ENCODE measurements at regions not wholly inside any gene's neighbourhood (a gene's known extent, or its start where the extent isn't known, plus 50 kb on each side); places are given as distances from the start of the nearest gene placed in this dataset.
"Not testable (repeated sequence)": the region's sequence is repeated elsewhere in the genome, so short reads cannot be mapped to it uniquely, and the experiment has no call there.

DNA sequence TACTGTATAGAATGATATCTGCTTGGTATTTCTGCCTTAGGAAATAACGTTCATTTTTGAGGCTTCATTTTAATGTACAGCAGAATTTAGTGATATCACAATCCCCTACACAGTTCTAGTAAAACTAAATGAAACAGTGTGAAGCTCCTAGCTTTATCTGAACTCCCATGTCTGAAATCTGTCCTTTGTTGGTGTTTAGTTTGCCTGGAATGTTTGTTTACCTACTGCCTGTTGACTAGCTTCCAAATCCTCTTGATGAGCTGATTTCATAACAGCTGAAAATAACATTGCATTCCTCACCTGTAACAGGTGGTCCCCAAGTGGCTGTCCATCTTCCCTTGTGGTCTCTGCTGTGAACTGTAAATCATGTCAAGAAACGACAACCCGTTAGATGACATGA, 629.1 kb downstream of the TTLL7 start:
- DNase-seq, result not testable (repeated sequence)

DNA sequence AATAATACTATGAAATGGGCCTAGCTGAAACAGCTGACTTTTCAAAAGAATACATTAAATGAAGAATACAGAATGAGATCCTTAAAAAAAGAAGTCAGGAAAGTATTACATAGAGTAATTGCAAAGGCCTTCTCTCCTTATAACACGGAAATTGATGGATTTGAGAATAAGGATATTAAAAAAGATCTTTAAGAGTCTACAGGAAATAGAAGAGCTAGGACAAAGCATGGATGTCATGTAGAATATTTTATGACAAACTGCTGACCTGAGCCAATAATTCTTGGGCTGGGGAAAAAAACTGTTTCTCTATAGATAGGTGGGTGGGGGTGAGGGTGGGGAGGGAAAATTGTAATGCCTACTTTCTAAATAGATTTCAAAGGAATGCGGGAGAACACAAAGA, 633.6 kb downstream of the TTLL7 start:
- not testable (repeated sequence) for DNase-seq

DNA sequence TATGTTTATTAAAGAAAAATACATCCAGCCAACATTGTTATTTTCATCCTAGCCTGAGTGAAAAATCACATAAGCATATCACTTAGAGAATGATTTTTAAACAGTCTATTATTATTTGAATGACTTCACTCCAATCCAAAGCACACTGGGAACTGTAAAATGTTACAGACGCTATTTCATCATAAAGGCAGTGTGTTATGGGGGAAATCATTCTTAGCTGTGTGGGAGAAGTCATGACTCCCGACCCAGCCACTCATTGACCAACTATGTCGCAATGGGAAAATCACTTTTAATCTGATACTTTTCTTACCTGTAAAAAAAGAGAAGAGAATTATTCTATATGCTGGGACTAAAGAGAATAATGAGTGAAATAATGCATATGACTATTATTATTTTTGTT, 653.6 kb downstream of the TTLL7 start:
- not testable (repeated sequence) for DNase-seq

DNA sequence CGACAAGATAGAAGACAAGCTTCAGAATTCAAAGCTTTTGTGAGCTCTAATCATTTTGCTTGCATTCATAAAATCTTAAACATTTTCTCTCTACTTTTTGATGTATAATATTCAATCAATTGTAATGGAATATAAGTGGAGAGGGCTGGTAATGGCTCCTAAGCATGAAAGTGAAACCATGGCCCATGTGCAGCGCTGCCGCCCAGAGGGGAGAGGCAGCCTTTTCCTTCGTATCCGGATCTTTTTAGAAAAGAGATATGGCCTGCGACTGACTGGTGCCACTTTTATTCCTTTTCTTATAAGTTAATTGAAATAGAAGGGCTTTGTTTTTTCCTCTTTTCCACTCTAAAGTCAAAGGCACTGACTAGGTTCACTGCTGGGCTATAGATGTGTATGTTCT, 655.2 kb downstream of the TTLL7 start:
- DNase-seq, result not testable (repeated sequence)

DNA sequence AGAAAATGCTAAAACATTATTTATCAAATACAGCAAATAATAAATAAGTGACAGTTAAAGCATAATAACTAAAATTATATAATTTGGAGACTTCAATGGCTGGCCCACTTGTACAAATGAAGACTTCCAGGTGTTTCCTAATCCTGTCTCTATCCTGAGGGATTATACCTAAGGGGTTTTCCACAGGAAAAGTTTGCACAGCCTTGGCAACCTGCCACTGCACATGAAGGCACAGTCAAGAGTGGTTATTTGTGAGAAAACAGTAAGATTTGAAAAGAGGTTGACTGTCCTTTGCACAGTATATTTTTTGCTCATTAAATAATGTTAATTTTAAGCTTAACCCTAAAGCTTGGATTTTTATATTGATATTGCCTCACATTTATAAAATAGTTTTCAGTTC, 655.9 kb downstream of the TTLL7 start:
- not testable (repeated sequence) for DNase-seq

DNA sequence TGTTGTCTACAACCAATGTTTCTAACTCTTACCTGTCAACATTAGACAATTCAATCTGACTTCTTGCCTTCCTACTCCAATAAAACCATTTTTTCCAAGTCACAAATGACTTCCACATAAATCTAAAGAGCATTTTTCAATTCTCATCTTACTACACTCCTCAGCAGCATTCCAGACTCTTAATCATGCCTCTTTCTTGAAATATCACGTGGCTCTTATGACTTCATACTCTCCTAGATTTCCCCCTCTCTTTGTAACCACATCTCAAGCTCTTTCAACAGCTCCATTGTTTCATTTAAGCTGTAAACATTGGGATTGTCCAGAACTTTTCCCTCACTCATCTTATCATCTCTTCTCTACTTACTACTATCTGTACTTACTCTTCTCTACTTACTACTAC, 666.6 kb downstream of the TTLL7 start:
- DNase-seq, result not testable (repeated sequence)

DNA sequence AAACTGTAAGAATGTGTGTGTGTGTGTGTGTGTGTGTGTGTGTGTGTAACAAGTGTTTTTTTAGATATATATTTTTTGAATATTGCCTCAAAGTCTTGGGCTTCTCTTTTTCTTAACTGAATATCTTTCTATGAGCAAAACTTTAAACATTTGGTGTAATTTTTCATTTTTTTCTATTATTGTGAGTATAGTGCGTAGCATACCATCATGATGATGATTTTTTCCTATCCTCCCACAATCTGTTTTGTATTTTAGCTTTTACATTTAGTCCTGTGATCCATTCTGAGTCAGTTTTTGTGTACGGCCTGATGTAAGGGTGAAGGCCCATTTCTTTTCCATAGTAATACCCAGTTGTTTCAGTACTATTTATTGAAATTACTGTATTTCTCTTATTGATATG, 680.6 kb downstream of the TTLL7 start:
- DNase-seq, result no peak

DNA sequence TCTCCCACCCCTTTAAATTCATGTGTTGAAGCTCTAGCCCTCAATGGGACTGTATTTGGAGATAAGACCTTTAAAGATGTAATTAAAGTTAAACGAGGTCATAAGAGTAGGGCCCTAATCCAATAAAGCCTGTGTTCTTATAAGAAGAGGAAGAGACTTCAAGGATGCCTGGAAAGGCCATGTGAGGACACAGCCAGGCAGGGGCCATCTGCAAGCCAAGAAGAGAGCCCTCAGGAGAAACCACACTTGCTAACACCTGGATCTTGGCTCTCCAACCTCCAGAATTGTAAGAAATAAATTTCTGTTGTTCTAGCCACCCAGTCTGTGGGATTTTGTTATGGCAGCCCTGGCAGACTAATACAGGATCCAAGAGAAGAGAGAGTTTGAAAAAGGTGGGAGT, 683.5 kb downstream of the TTLL7 start:
- DNase-seq, result not testable (repeated sequence)

DNA sequence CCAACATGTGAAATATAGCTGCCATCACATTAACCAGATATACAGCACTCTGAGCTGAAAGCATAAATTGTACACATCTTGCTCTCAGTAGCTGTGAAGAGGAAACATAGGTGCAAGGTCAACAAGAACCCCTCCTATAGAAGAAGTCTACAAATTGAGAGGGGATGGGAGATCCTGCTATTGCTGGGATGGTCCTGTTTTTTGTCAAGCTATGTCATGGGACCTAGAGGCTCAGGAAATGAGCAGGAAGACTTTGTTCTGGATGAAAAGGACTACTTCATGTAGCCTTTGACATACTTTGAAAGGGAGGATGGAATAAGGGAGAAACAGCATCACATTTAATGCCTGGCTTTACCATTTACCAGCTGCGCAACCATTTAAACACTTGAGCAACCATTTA, 688.8 kb downstream of the TTLL7 start:
- DNase-seq, result not testable (repeated sequence)

DNA sequence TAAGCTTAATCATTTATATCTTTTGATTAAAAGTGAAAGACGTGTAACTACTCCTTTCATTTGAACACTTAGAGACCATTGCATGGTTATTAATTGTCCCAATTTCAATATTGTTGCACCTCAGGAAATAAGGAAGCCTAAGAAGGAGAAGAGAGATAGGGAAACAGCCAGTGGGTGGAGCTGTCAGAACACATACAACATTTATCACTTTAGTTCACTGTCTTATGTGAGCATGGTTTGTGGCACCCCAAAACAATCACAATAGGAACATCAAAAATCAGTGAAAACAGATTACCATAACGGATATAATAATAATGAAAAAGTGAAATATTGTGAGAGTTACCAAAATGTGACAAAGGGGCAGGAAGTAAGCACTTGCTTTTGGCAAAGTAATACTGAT, 689.9 kb downstream of the TTLL7 start:
- DNase-seq, result not testable (repeated sequence)

DNA sequence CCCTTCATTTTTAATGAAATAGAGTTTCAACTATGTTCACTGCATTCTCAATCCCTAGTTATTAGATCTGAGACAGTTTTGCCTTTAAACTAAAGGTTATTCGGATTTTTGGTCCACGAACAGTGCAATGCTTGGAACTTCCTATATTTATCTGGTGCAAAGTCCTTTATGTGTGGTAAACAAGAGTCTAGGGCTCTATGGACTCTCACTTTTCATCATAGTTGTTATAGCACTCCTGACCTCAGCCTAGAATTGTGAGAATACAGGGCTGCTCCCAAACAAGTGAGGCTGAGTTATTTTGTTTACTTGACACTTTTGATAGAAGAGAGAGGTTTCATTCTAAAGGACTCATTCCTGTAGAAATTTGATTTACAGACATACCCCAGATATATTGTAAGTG, 692.1 kb downstream of the TTLL7 start:
- DNase-seq, result not testable (repeated sequence)

DNA sequence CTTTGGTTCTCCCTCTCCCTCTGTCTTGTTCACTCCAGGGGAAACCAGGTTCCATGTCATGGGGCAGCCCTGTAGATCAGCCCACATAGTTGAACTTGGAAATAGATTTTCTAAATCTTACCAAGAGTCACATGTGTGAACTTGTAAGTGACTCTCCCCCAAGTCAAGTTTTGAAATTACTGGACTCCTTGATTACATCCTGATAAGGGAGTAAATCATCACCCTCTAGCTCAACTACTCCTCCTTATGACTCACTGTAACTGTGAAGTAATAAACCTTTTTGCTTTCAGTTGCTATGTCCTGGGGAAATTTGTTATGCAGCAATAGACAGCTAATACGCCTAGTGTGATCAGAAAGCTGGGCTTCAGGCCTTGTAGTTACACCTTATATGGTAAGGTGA, 703.3 kb downstream of the TTLL7 start:
- not testable (repeated sequence) for DNase-seq

DNA sequence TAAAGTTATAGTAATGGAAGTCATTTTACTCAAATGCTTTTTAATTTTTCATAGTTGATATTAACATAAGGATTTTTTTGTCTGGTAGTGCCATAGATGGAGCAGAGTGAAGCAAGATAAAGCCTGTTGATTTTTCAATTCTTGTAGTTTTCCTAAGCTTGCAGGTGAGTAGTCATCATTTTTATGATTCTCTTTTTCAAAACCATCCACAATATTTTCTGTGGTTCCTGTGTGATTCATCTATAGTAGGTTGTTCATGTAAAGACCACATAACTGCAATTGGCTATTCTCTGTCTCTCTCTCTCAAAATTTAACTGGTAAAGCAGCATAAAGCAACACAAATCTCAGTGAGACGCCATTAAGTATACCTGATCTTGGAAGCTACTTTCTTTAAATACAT, 711.5 kb downstream of the TTLL7 start:
- not testable (repeated sequence) for DNase-seq

DNA sequence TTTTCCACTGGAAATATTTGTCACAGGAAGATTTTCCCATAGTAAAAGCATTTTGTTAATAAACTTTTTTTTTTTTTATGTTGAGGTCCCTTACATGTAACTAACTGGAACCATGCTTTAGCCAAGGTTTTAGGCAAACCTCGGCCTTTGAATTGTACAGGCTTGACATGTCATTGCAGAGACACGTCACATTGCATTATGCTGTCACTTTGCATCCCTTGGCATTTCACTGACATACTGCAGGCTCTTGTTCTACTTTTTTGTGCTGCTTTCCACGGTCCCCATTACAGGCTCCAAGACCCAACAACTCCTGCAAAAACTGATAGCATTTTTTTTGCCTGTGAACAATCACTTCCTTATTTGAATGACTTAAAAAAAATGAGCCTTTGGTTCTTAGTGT, 724.3 kb downstream of the TTLL7 start:
- DNase-seq, result not testable (repeated sequence)

DNA sequence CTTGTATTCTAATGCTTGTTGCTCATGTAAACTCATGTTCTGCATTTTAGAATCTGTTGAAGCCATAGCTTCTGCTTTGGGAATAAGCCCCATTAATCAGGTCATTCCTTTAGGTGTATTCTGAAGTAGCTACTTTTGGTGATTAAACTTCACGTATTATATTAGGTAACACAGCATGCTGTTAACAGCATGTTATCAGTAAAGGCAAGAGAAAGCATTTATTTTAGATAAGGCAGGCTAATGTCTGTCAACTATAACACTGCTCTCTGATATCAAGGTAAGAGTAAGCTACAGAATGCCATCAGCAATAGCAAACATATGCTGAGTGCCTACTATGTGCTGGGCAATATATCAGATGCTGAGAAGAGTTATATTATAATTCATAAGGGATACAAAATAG, 726.4 kb downstream of the TTLL7 start:
- DNase-seq, result not testable (repeated sequence)

DNA sequence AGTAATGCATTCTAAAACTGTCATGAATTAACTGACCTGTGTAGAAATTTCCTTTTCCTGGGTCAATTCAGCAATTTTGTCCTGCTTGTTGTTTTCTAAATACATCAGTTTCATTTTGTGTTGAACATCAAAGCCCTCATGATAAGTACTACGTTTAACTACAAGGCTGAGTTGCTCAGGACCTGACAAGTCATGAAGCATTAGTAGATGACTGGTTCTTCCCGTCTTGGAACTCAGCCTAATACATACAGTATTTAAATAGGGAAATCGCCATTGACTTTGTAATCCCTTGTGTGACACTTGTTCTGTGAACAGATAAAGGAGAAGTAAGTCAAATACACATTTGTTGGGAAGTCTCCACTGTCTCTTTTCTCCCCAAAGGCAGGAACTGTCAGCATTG, 727.1 kb downstream of the TTLL7 start:
- DNase-seq, result not testable (repeated sequence)

DNA sequence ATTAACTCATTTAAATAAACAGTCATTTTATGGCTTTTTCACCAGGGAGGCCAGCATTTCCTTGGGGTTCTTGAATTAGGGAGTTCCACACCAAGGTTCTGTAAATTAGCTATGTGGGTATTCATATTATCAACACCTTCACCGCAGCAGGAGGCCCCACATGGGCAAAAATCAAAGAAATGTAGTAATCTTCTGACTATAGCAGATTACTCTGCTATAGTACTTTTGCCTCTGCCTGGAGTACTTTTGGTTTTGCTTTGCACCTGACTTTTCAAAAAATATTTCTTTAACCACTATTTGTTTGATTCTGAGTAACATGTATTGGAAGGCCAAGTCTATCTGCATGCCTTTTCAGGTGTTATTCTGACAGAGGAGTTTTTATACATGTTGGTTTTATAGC, 728.1 kb downstream of the TTLL7 start:
- DNase-seq, result not testable (repeated sequence)

DNA sequence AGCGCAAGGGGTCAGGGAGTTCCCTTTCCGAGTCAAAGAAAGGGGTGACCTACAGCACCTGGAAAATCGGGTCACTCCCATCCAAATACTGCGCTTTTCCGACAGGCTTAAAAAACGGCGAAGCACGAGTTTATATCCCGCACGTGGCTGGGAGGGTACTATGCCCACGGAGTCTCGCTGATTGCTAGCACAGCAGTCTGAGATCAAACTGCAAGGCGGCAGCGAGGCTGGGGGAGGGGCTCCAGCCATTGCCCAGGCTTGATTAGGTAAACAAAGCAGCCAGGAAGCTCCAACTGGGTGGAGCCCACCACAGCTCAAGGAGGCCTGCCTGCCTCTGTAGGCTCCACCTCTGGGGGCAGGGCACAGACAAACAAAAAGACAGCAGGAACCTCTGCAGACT, 735.1 kb downstream of the TTLL7 start:
- DNase-seq, result not testable (repeated sequence)

DNA sequence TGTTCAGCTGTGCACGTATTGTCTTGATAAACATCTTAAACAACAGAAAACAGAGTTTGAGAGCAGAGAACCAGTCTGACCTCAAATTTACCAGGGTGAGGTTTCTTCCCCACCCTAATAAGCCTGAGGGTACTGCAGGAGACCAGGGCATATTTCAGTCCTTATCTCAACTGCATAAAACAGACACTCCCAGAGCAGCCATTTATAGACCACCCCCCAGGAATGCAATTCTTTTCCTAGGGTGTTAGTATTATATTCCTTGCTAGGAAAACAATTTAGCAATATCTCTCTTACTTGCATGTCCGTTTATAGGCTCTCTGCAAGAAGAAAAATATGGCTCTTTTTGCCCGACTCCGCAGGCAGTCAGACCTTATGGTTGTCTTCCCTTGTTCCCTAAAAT, 747.2 kb downstream of the TTLL7 start:
- not testable (repeated sequence) for DNase-seq

DNA sequence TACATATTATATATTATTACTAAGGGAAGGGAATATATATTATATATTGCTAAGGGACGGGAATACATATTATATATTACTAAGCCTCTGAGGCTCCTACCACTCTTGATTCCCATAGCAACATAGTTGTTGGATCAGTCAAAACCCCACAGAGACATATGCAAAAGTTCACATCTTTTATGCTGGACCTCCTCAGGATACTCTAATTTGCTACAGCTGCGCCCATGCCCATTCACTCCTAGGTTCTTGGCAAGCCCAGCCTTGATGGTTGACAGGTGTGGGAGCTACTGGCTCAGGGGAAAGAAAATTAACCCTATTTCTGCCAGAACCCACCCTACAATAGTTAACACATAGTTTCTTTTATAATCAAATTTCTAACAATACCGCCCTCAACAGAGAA, 752.2 kb downstream of the TTLL7 start:
- DNase-seq, result peak; percentile 2

DNA sequence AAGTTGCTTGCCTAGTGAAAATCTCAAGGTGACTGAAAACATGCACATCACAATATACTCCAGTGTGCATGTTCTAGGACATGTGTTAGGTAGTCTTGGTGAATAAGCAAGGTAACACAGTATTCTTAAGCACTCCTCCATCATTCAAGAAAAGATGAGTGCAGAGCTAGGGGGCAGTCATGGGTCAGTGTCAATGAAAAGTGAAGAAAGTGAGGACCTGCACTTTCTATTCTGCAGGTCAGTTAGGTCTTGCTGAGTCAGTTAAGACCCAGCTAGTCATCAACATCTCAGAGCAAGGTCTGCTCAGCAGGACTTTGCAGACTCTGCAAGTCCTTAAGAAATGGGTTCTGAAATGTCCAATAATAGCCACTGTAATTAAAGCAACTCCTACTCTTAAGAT, 754.1 kb downstream of the TTLL7 start:
- DNase-seq, result not testable (repeated sequence)

DNA sequence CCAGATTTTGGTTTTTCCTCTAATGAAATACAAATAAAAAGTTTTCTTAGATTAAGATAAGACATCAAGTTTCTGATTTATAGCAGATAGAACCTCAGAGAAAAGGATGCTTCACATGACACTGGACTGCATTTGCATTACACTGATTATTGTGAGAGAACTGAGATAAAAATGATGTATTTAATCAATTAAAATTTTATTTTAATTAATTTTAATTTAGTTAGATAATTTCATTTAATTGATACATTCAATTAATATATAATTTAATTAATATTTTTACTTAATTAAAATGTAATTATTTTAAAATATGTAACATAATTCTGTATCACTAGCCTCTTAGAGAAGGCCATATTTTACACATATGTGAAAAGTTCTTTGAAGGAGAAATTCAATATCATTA, 759.4 kb downstream of the TTLL7 start:
- not testable (repeated sequence) for DNase-seq

DNA sequence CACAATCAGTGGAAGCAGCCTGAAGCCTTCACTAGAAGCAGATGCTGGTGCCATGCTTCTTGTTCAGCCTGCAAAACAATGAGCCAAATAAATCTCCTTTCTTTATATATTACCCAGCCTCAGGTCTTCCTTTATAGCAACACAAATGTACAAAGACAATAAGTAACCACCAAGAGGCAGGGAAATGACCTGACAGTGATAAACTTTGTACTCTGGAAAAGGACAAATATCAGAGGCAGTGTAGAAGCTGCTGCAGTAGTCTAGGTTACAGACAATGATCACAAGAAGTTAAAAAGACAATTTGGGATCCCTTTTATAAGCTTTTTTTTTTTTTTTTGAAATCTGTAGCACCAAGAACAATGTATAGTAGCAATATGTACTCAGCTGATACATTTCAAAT, 760.3 kb downstream of the TTLL7 start:
- DNase-seq, result not testable (repeated sequence)

DNA sequence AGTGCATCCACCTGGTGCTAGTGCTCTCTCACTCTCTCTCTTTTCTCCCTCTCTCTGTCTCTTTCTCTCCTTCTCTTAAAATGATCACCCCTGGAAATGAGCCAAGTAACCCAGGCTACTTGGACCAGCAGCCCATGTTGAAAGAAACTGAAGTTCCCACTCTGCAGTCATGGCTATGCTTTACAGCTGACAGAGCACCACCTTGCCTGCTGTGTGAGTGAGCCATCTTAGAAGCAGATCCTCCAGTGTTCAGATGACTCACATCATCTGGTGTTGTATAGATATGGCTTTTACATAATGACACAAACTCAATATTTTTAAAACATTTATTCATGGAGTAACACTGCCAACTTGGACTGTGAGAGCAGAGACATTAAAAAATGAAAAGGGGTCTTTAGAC, 779.1 kb downstream of the TTLL7 start:
- not testable (repeated sequence) for DNase-seq

DNA sequence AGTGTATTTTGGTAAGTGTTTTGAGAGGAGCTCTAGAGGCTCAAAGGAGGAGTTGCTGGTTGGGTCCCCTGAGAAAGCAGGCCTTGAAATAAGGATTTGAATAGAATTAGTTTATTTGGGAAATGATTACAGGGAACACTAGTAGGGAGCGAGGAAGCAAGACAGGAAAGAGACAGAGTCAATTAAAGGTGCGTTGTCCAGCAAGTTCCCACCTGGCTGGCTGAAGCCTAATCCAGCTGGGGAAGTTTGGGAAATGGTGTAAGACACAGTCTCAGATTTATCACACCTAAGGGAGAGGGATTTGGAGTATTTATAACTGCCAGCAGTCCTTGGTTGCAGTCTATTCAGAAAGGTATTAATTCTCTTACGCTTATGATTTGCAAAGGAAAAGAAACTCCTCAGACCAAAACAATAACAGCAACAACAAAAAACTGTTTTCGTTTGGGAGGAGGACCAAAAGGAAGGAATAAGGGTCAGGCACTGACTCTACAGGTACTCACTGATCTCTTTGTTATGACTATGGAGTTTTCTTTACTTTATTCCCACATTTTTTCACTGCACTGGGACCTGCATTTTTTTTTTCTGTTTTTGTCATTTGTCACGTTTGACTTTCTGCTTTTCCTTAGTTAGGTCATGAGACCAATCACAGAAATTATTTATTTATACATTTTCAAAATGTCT, 780.8 kb downstream of the TTLL7 start:
- not testable (repeated sequence) for DNase-seq

All from NCI-H2171 treated with DMSO at 0.1 percent for 48 hours (cell line).